Pons (tissue), 1 donor: ENCODE measurements at regions not wholly inside any gene's neighbourhood (a gene's known extent, or its start where the extent isn't known, plus 50 kb on each side); places are given as distances from the start of the nearest gene placed in this dataset.
"Not testable (repeated sequence)": the region's sequence is repeated elsewhere in the genome, so short reads cannot be mapped to it uniquely, and the experiment has no call there.

ENCODE experiments used
- DNase-seq: peaks from one replicate; pipeline ENCODE4 v3.0.0-alpha.2; 2016; ENCODE audit warnings: low spot score

- DNase-seq, result no peak
Observed at GRCh38 chr7:54115028-54115763, 427.0 kb upstream of the VSTM2A start.

- no peak for DNase-seq
Observed at GRCh38 chr7:54116956-54117355, 425.2 kb upstream of the VSTM2A start.

DNA sequence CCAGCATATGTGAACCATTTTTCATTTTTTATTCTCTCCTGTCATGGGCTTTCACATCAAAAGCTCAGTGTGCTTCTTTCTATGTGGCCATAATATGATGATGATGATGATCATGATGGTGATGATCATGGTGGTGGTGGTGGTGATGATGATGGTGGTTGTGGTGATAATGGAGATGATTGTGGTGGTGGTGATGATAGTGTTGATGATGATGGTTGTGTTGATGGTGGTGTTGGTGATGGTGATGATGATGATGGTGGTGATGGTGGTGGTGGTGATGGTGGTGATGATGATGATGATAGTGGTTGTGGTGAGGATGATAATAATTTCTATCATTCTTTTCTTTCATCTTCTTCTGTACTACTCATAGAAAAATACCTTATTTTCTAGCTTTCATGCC lies 413.1 kb upstream of the VSTM2A start:
- no peak for DNase-seq

DNA sequence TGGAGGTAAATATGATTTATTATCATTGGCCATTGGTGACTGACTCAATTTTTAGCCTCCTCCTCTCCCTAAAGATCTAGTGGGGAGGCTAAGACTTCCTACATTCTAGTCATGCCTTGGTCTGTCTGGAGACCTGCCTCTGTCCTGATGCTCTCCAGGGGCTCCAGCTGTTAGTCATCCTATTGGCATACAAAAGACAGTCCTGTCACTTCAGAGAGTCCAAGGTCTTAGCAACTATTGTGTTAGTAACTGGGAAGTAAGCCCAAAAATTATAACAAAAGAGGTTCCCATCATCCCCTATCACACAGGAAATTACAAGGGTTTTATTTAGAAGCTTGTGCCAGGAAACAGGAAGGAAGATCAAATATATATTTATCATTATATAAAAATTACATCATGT lies 400.6 kb upstream of the VSTM2A start:
- no peak for DNase-seq

- DNase-seq, result no peak
Observed at GRCh38 chr7:54145716-54146115, 396.5 kb upstream of the VSTM2A start.

DNA sequence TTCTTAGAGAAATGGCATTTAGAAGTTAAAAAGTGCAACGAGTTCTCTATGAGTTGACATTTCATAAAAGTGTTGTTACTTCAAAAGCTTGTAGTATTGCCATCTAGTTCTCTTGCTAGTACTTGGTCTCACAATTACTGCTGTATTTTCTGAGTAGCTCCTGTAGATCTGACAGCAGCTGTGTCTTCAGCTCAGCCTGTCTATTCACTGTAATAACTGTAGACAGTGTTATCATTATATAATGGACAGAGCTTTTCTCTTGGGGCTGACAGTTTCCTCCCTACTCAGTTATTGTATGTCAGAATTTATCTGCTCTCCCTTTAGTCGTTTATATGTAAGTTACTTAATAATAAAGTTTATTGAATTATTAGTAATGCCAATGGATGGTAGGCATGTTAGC lies 388.7 kb upstream of the VSTM2A start:
- no peak for DNase-seq

DNA sequence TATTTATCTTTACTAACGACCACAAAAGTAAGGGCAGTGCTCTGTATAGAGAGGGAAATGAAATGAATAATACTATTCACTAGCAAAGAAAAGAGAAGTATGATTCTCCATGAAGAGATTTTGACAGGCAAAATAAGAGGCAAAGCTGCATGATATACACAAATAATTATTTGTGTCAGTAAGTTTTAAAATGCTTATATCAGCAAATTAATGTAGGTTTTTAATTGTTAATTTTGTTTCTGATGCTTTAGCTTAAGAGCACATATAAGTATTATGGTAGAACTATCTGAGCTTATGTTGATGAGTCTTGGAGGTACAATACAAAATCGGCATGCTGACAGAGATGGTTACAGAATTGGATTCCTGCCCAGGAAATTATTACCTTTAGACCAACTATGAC lies 383.1 kb upstream of the VSTM2A start:
- DNase-seq, result no peak

GRCh38 chr7:54161621-54162020 lies 380.6 kb upstream of the VSTM2A start:
- DNase-seq, result no peak

DNA sequence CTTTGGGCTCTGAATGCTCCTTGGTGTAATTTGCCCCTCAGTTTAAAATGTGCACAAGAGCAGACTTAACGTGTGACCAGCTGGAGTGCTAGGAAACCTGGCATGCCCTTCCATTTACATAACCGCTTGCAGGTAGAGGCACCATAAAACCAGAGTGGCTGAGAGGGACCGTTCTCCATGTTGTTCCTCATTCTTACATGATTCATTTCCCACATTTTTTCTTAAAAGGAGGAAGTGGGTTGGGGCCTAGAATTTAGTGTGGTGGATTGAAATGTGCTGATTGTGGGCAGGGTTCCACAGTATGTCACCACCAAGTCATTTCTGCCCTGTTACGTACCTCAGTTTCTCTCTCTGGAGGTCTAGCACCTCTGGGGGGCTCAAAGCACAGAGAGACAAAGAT lies 375.8 kb upstream of the VSTM2A start:
- DNase-seq, result no peak

GRCh38 chr7:54179321-54180029 lies 362.7 kb upstream of the VSTM2A start:
- DNase-seq, result no peak

GRCh38 chr7:54180796-54181195 lies 361.4 kb upstream of the VSTM2A start:
- no peak for DNase-seq

GRCh38 chr7:54183055-54183454 lies 359.1 kb upstream of the VSTM2A start:
- DNase-seq, result no peak

DNA sequence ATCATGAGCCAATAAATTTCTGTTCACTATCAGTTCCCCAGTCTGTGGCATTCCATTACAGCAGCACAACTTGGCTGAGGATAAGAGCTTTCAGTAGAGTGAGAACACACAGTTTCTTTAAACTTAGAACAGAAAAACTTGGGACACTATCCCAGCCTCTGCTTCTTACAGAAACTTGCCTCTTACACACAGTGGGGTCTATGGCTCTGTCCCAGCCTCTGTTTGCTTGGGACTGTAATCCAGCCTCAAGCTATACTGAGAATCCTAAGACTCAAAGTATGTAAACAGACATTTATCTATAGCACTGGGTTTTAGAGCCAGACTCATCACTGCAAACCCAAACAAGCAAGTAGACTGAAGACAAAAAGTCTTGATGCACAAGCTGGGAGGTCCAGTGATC lies 355.8 kb upstream of the VSTM2A start:
- DNase-seq, result no peak

- no peak for DNase-seq
Observed at GRCh38 chr7:54187886-54188685, 354.1 kb upstream of the VSTM2A start.

- DNase-seq, result no peak
Observed at GRCh38 chr7:54188843-54189242, 353.3 kb upstream of the VSTM2A start.

DNA sequence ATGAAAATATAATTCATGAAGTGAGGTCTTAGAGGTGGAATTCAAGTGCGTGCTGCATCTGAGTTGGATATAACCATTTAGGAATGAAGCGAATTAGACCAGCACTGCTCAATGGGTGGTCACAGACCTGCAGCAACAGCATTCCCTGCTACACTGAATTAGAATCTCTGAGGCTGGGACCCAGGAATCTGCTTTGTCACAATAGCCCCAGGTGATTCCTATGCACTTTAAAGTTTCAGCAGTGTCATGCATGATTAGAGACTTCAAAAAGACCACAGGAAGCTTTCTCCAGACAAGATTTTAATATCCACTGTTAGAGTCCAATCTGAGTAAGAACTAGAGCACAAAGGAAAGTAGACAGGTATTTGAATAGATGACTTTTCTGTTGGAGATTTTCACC lies 352.8 kb upstream of the VSTM2A start:
- no peak for DNase-seq

DNA sequence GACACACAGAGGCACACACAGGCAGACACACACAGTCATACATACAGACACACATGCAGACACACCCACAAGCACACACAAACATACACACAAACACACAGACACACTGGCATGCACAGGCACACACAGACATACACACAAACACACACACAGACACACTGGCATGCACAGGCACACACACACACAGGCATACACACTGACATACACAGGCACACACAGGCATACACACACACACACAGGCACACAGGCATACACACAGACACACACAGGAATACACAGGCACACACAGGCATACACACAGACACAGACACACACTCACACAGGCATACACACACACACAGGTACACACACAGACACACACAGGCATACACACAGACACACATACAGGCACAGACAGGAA lies 340.7 kb upstream of the VSTM2A start:
- no peak for DNase-seq

GRCh38 chr7:54215424-54215823 lies 326.8 kb upstream of the VSTM2A start:
- no peak for DNase-seq

DNA sequence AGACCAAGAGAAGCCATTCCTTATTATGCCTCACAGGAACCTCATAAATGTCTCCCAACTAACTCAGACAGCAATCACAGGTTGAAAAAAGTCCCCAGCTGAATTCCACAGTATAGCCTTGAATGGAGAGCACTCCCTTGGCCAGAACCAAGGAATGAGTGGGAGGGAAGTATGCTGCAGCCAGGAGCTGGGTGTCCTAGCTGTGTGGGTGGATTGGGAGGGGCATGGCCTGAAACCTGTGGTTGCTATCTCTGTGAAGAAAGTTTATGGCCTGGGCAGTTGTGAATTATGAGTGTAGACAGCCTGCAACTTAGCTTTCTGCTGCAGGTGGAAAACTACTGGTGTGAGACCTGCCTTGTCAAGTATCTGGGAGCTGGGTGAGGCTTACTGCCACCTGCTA lies 316.1 kb upstream of the VSTM2A start:
- not testable (repeated sequence) for DNase-seq

- DNase-seq, result no peak
Observed at GRCh38 chr7:54242776-54243175, 299.4 kb upstream of the VSTM2A start.

GRCh38 chr7:54245020-54245419 lies 297.2 kb upstream of the VSTM2A start:
- DNase-seq, result no peak

GRCh38 chr7:54249686-54250085 lies 292.5 kb upstream of the VSTM2A start:
- DNase-seq, result no peak
